Astrocyte (in vitro differentiated cells and primary cell): ENCODE measurements at regions not wholly inside any gene's neighbourhood (a gene's known extent, or its start where the extent isn't known, plus 50 kb on each side); places are given as distances from the start of the nearest gene placed in this dataset.
"Not testable (repeated sequence)": the region's sequence is repeated elsewhere in the genome, so short reads cannot be mapped to it uniquely, and the experiment has no call there.

Source experiments
- DNase-seq: peaks from one replicate; pipeline ENCODE4 v3.0.0-alpha.2; 2010; ENCODE audit warnings: low read depth
- FAIRE-seq: peaks from 2 replicates; lab custom pipeline; 2011; peaks lifted over from hg19 to GRCh38; lab: Jason Lieb, UNC
- H2AFZ ChIP-seq: 2 replicates; pipeline ENCODE4 v1.6.0; 2012; ENCODE audit warnings: low read depth, low read length, inconsistent platforms
- H3K27ac ChIP-seq: 2 replicates; pipeline ENCODE4 v1.5.1; 2011; ENCODE audit warnings: low read depth, low read length, inconsistent platforms
- H3K27me3 ChIP-seq: 2 replicates; pipeline ENCODE4 v1.6.0; 2011; ENCODE audit warnings: low read length, inconsistent platforms; ENCODE audit not compliant: insufficient read depth
- H3K36me3 ChIP-seq: 2 replicates; pipeline ENCODE4 v1.5.1; 2011; ENCODE audit warnings: low read length, inconsistent platforms; ENCODE audit not compliant: insufficient read depth
- H3K4me1 ChIP-seq: 2 replicates; pipeline ENCODE4 v1.5.1; 2011; ENCODE audit warnings: low read length, inconsistent platforms; ENCODE audit not compliant: insufficient read depth
- H3K4me2 ChIP-seq: 2 replicates; pipeline ENCODE4 v1.6.0; 2012; ENCODE audit warnings: low read length, inconsistent platforms
- H3K4me3 ChIP-seq: 2 replicates; pipeline ENCODE4 v1.5.1; 2011; ENCODE audit warnings: low read depth, mild to moderate bottlenecking, low read length, inconsistent platforms; ENCODE audit not compliant: insufficient read depth
- H3K79me2 ChIP-seq: 2 replicates; pipeline ENCODE4 v1.6.0; 2012; ENCODE audit warnings: mild to moderate bottlenecking, low read length, inconsistent platforms; ENCODE audit not compliant: insufficient read depth
- H3K9ac ChIP-seq: 2 replicates; pipeline ENCODE4 v1.6.0; 2012; ENCODE audit warnings: mild to moderate bottlenecking, low read length, inconsistent platforms
- H3K9me3 ChIP-seq: 2 replicates; pipeline ENCODE4 v1.5.1; 2012; ENCODE audit warnings: low read depth, mild to moderate bottlenecking, low read length, inconsistent platforms; ENCODE audit not compliant: insufficient read depth
- H4K20me1 ChIP-seq: 2 replicates; pipeline ENCODE4 v1.6.0; 2012; ENCODE audit warnings: low read length, inconsistent platforms; ENCODE audit not compliant: insufficient read depth
- H3K27ac Mint-ChIP-seq: one replicate; pipeline ENCODE4 v1.8.0; 2021; ENCODE audit warnings: mild to moderate bottlenecking, mixed read lengths; ENCODE audit not compliant: unreplicated experiment
- H3K27me3 Mint-ChIP-seq: one replicate; pipeline ENCODE4 v1.8.0; 2021; ENCODE audit warnings: low read depth, mixed read lengths; ENCODE audit not compliant: unreplicated experiment
- H3K36me3 Mint-ChIP-seq: one replicate; pipeline ENCODE4 v1.8.0; 2021; ENCODE audit warnings: low read depth, mixed read lengths; ENCODE audit not compliant: unreplicated experiment
- H3K4me1 Mint-ChIP-seq: one replicate; pipeline ENCODE4 v1.8.0; 2021; ENCODE audit warnings: low read depth, mixed read lengths; ENCODE audit not compliant: unreplicated experiment
- H3K4me3 Mint-ChIP-seq: one replicate; pipeline ENCODE4 v1.8.0; 2021; ENCODE audit warnings: mild to moderate bottlenecking, moderate library complexity, mixed read lengths; ENCODE audit not compliant: unreplicated experiment
- H3K9me3 Mint-ChIP-seq: one replicate; pipeline ENCODE4 v1.8.0; 2021; ENCODE audit warnings: mild to moderate bottlenecking, mixed read lengths; ENCODE audit not compliant: unreplicated experiment

DNA sequence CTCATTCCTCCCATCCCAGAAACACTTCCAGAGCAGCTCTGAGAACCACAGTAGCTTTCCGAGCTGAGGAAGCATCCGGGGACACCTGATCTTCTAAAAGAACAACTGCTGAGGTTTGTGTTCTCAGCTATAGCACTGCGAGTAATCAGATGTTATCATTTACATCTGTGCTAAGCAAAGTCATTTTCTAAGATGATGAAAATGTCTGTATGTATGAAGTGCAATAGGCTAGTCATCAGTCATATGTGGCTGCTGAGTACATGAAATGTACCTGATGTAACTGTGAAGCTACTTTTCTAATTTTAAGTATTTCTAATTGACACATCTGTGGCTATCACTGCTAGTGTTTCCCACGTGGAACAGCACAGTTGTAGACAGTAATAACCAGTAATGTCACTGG, 582.0 kb downstream of the RPIA start:
- H3K9me3 Mint-ChIP-seq, H3K4me3 Mint-ChIP-seq, H3K27ac Mint-ChIP-seq, H3K36me3 Mint-ChIP-seq, H3K4me3 ChIP-seq, H2AFZ ChIP-seq, DNase-seq, H3K27ac ChIP-seq, FAIRE-seq, H3K4me1 ChIP-seq, H3K4me1 Mint-ChIP-seq, H3K27me3 Mint-ChIP-seq, H3K79me2 ChIP-seq, H3K36me3 ChIP-seq, H3K9ac ChIP-seq, H3K9me3 ChIP-seq, H3K27me3 ChIP-seq, H4K20me1 ChIP-seq, H3K4me2 ChIP-seq: not testable (repeated sequence)

DNA sequence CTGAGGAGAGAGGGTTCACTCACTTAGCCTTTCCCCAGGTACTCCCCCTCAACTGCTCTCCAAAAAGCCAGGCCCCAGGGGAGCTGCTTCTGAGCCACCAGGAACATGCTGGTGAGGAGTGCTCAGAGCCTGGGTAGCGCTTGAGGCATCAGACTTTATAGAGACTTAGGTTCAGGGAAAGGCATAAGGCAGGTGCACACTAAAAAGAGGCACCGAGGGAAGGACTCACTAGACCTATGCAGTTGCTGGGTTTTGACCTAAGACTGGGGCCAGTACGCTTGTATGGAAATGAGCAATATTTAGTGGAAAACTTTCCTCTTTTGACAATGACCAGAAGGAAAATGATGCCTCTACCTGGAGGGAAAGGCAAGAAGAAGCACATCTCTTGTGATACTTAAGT, 589.1 kb downstream of the RPIA start:
- not testable (repeated sequence) for H3K27me3 Mint-ChIP-seq, H3K4me3 Mint-ChIP-seq, H4K20me1 ChIP-seq, DNase-seq, H2AFZ ChIP-seq, H3K4me3 ChIP-seq, H3K27ac ChIP-seq, H3K9me3 ChIP-seq, H3K4me2 ChIP-seq, H3K9ac ChIP-seq, H3K9me3 Mint-ChIP-seq, H3K4me1 ChIP-seq, H3K27me3 ChIP-seq, H3K27ac Mint-ChIP-seq, H3K36me3 Mint-ChIP-seq, H3K79me2 ChIP-seq, H3K4me1 Mint-ChIP-seq, H3K36me3 ChIP-seq, FAIRE-seq

- H3K27me3 ChIP-seq, H3K27ac Mint-ChIP-seq, H3K4me3 Mint-ChIP-seq, DNase-seq, H3K4me1 Mint-ChIP-seq, FAIRE-seq, H3K9me3 ChIP-seq, H3K4me1 ChIP-seq, H2AFZ ChIP-seq, H3K79me2 ChIP-seq, H3K36me3 ChIP-seq, H3K36me3 Mint-ChIP-seq, H3K4me3 ChIP-seq, H3K27ac ChIP-seq, H3K9ac ChIP-seq, H3K4me2 ChIP-seq, H3K27me3 Mint-ChIP-seq, H4K20me1 ChIP-seq, H3K9me3 Mint-ChIP-seq: not testable (repeated sequence)
Measured at GRCh38 chr2:89286448-89287080, 595.1 kb downstream of the RPIA start.

DNA sequence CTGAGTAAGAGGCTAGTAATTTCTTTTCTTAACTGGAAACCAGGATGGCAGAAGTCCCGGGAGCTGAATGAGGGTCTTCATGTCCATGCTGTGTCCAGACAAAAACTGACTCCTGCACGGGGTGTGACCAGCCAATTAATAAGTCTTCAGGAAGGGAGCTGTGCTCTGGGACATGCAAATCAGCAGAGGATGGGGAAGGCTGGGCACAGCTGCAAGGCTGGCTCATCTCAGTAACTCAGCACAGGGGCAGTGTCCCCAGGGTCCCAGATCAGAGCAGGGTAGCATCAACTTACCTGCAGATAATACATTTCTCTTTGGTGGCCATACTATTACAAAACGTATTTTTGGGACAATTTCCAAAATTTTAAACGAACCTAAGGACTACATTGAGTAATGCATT, 595.6 kb downstream of the RPIA start:
- not testable (repeated sequence) for H3K27me3 ChIP-seq, H3K4me1 ChIP-seq, H3K79me2 ChIP-seq, H3K4me3 Mint-ChIP-seq, H3K27ac ChIP-seq, H3K27ac Mint-ChIP-seq, FAIRE-seq, H3K36me3 ChIP-seq, H3K9me3 ChIP-seq, DNase-seq, H3K4me3 ChIP-seq, H3K9ac ChIP-seq, H4K20me1 ChIP-seq, H2AFZ ChIP-seq, H3K27me3 Mint-ChIP-seq, H3K36me3 Mint-ChIP-seq, H3K4me2 ChIP-seq, H3K4me1 Mint-ChIP-seq, H3K9me3 Mint-ChIP-seq

DNA sequence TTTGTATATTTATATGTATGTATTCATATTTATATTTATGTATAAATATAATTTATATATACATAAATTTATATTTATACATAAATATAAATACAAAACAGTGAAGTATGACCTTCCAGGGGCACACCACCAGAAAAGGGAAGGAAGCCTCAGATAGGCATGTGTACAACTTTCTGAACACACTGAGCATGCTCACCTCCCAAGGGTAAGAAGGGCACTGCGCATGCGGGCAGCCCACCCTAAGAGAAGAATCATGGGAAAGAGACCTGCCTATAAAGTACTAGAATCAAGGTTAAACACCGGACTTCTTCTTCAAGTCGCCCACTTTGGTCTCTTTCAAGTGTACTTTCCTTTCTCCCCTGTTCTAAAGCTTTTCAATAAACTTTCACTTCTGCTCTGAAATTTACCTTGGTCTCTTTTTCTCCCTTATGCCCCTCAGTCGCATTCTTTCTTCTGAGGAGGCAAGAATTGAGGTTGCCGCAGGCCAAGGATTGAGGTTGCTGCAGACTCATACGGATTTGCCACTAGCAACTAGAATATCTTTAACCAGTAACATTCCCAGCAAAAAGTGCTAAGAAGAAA, 600.3 kb downstream of the RPIA start:
- H2AFZ ChIP-seq, H3K9ac ChIP-seq, FAIRE-seq, H3K4me2 ChIP-seq, H3K9me3 Mint-ChIP-seq, H3K36me3 Mint-ChIP-seq, H3K27ac Mint-ChIP-seq, H3K27ac ChIP-seq, H3K27me3 ChIP-seq, H3K27me3 Mint-ChIP-seq, H3K4me1 ChIP-seq, H3K36me3 ChIP-seq, H3K9me3 ChIP-seq, H3K79me2 ChIP-seq, H3K4me1 Mint-ChIP-seq, H4K20me1 ChIP-seq, DNase-seq, H3K4me3 ChIP-seq, H3K4me3 Mint-ChIP-seq: not testable (repeated sequence)

DNA sequence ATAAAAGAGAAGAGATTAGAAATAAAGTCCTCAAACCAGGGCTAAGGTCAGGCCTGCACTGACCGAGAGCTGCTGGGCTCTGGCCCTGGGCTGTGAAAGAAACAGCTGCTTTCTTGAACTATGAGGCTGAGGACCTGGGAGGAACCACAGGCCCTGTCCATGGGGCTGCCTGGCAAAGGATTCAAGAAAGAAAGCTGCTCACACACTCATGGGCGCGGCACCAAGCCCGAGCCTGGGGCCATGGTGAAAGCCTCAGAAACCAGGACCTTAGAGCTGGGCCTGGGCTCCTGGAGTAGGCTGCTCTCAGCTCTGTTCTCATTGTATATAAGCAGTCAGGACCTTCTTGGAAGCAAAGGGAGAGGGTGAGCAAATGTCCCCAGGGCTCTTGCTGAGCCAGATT, 601.9 kb downstream of the RPIA start:
- H3K9me3 Mint-ChIP-seq, FAIRE-seq: not testable (repeated sequence)

More for the DNA sequence above, 601.9 kb downstream of the RPIA start:
- not testable (repeated sequence) for H3K4me2 ChIP-seq, H3K27me3 ChIP-seq, H3K4me3 ChIP-seq, H2AFZ ChIP-seq, H3K27me3 Mint-ChIP-seq, H4K20me1 ChIP-seq, H3K36me3 Mint-ChIP-seq, DNase-seq, H3K9me3 ChIP-seq, H3K36me3 ChIP-seq, H3K79me2 ChIP-seq, H3K4me3 Mint-ChIP-seq, H3K4me1 Mint-ChIP-seq, H3K4me1 ChIP-seq, H3K27ac ChIP-seq, H3K9ac ChIP-seq, H3K27ac Mint-ChIP-seq
